GM18907 (cell line): ENCODE measurements at regions not wholly inside any gene's neighbourhood (a gene's known extent, or its start where the extent isn't known, plus 50 kb on each side); places are given as distances from the start of the nearest gene placed in this dataset.

Experiments used
- ATAC-seq: cut with Tn5 transposase; IDR thresholded peaks from one replicate; pipeline ENCODE4 v1.9.1; 2021; ENCODE audit warnings: mild to moderate bottlenecking, moderate library complexity; ENCODE audit not compliant: unreplicated experiment

GRCh38 chr2:140064243-140064642, 1284.1 kb upstream of the NXPH2 start:
- ATAC-seq, result no peak

- ATAC-seq, result no peak
Observed at GRCh38 chr2:140063356-140063755, 1283.2 kb upstream of the NXPH2 start.

GRCh38 chr2:140061240-140061639, 1281.0 kb upstream of the NXPH2 start:
- ATAC-seq, result no peak

DNA sequence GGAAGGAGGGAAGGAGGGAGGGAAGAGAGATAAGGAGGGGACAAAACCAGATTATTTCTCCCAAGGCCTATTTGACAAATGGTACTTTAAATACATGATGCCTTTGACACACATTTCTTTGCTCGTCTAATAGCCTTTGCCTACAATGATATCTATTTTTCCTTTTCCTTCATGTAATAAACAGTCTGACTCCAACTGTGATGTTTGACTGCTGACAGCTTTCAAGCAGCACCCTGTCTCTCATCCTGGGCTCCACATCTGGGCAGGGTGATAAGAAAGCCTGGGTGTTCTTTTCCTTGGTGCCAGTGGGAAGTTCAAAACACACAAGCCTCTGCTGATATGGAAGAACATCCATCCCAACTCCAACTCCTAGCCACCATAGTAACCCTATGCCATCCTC, 1277.7 kb upstream of the NXPH2 start:
- ATAC-seq, result no peak

- no peak for ATAC-seq
Observed at GRCh38 chr2:140041811-140042210, 1261.6 kb upstream of the NXPH2 start.

- no peak for ATAC-seq
Observed at GRCh38 chr2:140041239-140041638, 1261.0 kb upstream of the NXPH2 start.

- ATAC-seq, result no peak
Observed at GRCh38 chr2:140033638-140034037, 1253.4 kb upstream of the NXPH2 start.

DNA sequence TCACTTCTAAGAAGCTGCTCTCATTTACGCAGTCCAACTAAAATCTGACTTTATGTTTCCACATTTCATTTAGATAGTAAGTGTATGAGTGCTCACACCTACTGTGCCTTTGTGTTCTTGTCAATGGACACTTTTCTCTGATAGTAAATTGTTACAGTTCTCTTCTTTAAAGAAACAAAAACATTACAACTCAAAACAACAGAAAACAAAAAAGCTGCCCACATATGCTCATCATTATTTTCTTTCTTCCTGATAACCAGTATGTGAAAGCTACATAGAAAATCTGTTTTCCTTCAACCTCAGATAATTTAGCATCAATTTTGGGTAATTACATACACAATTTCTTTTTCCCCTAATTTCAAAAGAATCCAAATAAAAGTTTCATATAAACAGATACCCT, 1247.8 kb upstream of the NXPH2 start:
- no peak for ATAC-seq

DNA sequence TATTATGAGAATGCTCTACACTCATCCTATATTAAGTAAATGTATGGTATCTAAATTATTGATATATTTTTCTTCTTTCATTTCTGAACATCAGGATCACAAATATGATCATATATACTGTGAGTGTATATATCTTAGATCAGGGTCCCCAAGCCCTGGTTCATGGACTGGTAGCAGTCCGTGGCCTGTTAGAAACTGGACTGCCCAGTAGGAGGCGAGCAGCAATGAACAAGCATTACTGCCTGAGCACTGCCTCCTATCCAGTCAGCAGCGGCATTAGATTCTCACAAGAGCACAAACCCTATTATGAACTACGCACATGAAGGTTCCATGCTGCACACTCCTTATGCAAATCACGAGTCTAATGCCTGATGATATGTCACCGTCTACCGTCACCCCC, 1247.1 kb upstream of the NXPH2 start:
- no peak for ATAC-seq

GRCh38 chr2:140023291-140023690, 1243.1 kb upstream of the NXPH2 start:
- no peak for ATAC-seq

GRCh38 chr2:140018541-140018940, 1238.4 kb upstream of the NXPH2 start:
- ATAC-seq, result no peak

GRCh38 chr2:140014204-140014546, 1234.0 kb upstream of the NXPH2 start:
- no peak for ATAC-seq

GRCh38 chr2:140013545-140014203, 1233.5 kb upstream of the NXPH2 start:
- no peak for ATAC-seq

GRCh38 chr2:140011287-140011686, 1231.1 kb upstream of the NXPH2 start:
- no peak for ATAC-seq

DNA sequence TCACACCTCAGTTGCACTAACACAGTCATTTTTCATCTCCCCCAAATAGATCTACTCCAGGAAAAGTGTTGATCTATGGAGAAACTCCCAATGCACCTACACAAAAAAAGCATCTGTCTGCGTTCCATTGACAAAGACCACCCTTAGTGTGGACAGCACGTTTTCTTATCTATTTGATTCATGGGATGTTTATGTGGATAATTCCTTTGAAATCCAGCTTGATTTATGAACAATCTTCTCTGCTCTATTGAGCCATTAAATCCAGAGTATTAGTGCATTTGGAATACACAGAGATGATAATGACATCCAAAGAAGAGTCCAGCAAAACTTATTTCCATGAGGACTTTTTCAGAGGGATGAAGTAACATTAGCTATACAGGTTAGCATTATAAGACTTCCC, 1221.9 kb upstream of the NXPH2 start:
- ATAC-seq, result no peak

DNA sequence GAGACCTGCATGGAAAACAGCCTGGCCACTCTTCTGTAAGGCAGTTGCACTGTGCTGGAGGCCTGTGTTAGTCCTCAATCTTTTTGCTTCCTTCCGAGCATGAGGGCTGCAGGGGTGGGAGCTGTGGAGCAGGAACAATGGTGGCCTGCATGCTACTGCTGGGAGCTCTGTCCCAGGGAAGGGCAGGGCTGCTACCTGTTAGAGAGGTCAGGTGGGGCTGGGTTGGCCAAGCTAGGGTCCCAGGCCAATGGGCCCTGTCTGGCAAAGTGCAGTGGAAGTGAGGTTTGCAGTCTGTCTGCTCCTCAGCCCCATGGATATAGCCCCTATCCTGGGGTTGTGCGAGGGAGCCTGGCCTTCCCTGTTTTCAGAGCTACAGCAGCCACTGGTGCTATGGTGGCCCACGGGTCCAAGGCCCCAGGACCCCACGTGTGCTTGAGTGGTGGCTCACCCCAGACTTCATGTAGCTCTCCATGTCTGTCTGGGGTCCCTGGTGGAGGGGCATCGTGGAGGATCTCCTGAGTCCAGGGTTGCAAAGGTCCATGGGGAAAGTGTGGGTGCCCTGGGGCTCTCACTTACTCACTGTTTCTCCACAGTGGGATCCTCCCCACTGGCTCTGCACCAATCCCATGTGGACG, 1212.6 kb upstream of the NXPH2 start:
- no peak for ATAC-seq

DNA sequence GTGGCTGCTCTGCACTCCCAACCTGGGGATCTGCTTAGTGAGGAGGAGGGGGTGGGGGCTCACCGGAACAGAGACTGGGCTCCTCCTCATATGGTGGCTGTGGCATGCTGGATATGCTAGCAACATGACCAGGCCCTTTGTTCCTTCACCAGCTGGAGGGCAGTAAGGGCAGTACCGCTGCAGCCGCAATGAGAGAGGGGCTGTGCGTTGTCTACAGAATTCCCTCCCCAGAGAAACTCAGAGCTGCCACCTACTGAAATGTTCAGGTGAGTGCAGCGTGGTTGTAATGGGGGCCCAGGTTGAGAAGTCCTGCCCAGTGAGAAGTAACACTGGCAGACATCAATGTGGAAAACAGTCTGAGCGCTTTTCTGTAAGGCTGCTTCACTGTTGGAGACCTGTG, 1211.9 kb upstream of the NXPH2 start:
- no peak for ATAC-seq

DNA sequence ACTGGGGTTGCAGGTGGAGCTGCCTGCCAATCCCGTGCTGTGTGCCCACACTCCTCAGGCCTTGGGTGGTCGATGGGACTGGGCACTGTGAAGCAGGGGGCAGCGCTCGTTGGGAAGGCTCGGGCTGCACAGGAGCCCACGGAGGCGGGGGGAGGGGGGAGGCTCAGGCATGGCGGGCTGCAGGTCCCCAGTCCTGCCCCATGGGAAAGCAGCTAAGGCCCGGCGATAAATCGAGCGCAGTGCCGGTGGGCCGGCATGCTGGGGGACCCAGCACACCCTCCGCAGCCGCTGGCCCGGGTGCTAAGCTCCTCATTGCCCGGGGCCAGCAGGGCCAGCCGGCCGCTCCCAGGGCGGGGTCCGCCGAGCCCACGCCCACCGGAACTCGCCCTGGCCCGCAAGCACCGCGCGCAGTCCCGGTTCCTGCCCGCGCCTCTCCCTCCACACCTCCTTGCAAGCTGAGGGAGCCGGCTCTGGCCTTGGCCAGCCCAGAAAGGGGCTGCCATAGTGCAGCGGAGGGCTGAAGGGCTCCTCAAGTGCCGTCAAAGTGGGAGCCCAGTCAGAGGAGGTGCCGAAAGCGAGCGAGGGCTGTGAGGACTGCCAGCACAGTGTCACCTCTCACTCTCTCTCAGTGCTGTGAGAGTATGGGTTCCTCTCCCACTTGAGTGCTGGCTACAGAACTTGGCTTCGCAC, 1210.6 kb upstream of the NXPH2 start:
- ATAC-seq, result no peak

DNA sequence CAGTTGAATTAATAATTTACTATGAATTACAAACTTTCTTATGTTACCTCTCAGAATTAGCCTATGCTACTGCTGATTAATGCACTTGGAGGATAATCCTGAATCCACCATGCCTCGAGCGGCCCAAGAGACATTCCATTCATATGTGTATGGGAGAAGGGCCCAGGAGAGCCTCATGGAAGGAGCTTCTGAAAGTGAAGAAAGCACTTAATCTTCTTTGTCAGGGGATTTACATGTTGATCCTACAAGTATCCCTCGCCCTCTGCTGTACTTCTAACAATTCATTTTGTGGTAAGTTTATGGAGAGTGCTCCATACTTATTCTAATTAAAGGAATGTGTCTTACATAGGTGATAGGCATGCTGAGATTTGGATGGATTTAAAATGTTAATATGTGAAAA, 1189.1 kb upstream of the NXPH2 start:
- ATAC-seq, result no peak

GRCh38 chr2:139968588-139968987, 1188.4 kb upstream of the NXPH2 start:
- ATAC-seq, result no peak

DNA sequence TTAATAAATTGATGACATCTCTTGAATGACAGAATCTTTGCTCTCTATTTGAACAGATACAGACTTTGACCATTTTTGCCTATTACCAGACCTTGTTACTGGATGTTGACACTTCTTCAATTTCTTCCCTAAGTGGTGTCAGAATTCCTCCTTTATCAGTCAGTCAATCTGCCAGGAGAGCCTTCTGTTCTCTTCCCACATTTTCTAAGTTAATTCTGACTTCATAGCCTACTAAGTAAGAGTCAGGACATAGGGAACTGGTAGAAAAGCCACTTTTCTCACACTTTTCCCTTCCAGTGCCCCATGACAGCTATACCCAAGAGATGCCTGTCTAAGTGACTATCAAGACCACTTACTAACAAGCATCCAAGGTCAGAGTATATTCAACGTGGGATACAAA, 1187.5 kb upstream of the NXPH2 start:
- no peak for ATAC-seq

DNA sequence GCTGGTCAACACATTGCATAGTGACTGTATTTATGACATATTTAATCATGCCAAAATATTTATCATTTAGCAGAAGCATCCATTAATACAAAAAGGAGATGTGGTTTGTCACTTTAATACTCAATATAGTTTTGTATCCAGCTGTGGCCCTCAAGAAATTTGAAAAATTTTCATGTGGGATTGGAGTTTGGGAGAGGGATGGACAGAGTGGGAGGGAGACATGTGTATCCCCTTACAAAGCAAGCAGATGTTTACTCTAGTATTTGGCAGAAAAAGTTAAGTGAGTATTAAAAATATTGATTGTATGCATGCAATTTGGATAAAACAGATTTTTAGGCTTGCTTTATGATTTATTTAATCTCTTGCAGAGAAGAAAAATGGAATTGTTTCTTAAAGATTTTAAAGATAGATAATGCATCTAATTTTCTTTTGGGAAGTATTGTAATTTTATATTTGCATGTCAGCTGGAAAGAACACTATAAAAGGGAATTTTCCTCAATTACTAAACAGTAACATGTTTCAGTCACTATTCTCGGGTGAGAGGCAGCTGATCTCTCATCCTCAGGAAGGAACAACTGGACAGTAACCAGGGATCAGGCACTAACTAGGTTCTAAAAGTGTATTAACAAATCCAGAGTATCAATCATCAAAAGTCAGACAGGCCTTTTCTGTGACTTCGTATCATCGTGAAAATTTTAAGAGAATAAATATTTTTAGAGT, 1184.7 kb upstream of the NXPH2 start:
- no peak for ATAC-seq
